GM21447 (cell line): ENCODE measurements at regions not wholly inside any gene's neighbourhood (a gene's known extent, or its start where the extent isn't known, plus 50 kb on each side); places are given as distances from the start of the nearest gene placed in this dataset.
"Not testable (repeated sequence)": the region's sequence is repeated elsewhere in the genome, so short reads cannot be mapped to it uniquely, and the experiment has no call there.

Source experiments
- ATAC-seq: cut with Tn5 transposase; IDR thresholded peaks from one replicate; pipeline ENCODE4 v1.9.1; 2021; ENCODE audit not compliant: unreplicated experiment

- ATAC-seq, result not testable (repeated sequence)
Observed at GRCh38 chr5:134471858-134472449, 53.5 kb upstream of the JADE2 start.

GRCh38 chr5:134468921-134469400 is 56.5 kb upstream of the JADE2 start:
- no peak for ATAC-seq

GRCh38 chr5:134467231-134467630 is 55.5 kb upstream of the CDKN2AIPNL start:
- ATAC-seq, result no peak

GRCh38 chr5:134466241-134467069 is 54.8 kb upstream of the CDKN2AIPNL start:
- peak; percentile 40 for ATAC-seq

- ATAC-seq, result peak; percentile 86
Observed at GRCh38 chr5:134465816-134466240, 54.1 kb upstream of the CDKN2AIPNL start.

GRCh38 chr5:134464988-134465815 is 53.5 kb upstream of the CDKN2AIPNL start:
- ATAC-seq, result no peak

- no peak for ATAC-seq
Observed at GRCh38 chr5:134463991-134464760, 52.5 kb upstream of the CDKN2AIPNL start.

- ATAC-seq, result no peak
Observed at GRCh38 chr5:134463176-134463720, 51.6 kb upstream of the CDKN2AIPNL start.

- ATAC-seq, result no peak
Observed at GRCh38 chr5:134462761-134463160, 51.1 kb upstream of the CDKN2AIPNL start.

- no peak for ATAC-seq
Observed at GRCh38 chr5:134462047-134462575, 50.4 kb upstream of the CDKN2AIPNL start.
